NCI-H748 treated with DMSO at 0.1 percent for 48 hours (cell line): ENCODE measurements at regions not wholly inside any gene's neighbourhood (a gene's known extent, or its start where the extent isn't known, plus 50 kb on each side); places are given as distances from the start of the nearest gene placed in this dataset.

ENCODE experiments used
- DNase-seq: peaks from one replicate; lab custom pipeline; 2025; lab: John Stamatoyannopoulos, UW

- DNase-seq, result no peak
These were observed 162.9 kb downstream of the GXYLT1 start for GRCh38 chr12:41981758-41982157.

- no peak for DNase-seq
These were observed 163.7 kb downstream of the GXYLT1 start for GRCh38 chr12:41981013-41981412.

GRCh38 chr12:41980390-41980789, 164.3 kb downstream of the GXYLT1 start:
- DNase-seq, result no peak

- DNase-seq, result no peak
These were observed 165.1 kb downstream of the GXYLT1 start for GRCh38 chr12:41979574-41979973.

DNA sequence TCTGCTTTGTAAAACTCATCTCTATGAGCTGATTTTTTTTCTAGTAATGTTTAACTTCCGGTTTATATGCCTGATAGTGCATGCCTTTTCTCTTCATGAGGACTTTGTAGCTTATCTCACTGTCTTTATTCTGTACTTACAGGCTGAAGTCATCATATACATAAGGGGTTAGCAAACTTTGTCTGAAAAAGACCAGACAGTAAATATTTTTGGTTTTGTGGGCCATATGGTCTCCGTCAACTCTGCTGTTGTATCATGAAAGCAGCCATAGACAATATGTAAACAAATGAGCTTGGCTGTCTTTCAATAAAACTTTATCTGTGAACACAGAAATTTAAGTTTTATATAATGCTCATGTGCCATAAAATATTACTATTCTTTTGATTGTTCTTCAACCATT, 172.1 kb downstream of the GXYLT1 start:
- DNase-seq, result no peak

DNA sequence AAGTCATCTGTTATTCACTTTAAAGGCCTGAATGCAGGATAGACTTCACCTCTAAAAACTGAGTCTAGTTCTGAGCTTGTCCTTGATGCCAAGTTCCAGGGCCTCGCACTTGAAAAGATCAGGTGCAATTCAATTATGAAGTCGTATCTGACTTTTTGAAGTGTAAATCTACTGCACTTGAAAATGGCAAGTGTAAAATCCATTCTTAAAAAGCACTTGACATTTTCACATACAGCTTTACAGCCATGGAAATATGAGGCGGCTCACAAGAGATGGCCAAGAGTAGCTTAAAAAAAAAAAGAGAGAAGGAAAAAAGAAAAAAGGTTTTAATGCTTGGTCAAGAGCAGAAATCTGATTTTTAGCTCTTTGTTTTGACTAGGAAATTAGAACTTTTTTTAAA, 172.5 kb downstream of the GXYLT1 start:
- DNase-seq, result no peak

GRCh38 chr12:41970744-41971143, 173.9 kb downstream of the GXYLT1 start:
- DNase-seq, result no peak

DNA sequence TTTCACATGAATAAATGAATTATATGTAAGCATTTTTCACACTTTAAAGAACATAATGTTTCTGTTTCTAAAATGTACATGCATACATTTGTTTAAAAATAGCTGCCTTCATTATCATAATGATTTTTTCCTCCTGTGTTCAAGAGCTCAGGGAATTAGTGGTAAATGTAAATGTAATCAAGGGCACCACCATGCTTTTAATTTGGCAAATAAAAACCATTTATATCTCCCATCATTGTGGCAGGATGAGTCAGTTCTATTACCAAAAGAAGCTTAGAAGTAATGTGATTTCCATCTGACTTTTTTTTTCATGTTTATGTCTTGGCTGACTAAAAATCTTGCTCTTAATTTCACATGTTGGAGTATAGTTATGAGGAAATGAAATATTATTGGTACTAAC, 176.1 kb downstream of the GXYLT1 start:
- DNase-seq, result no peak

- peak; percentile 79 for DNase-seq
These were observed 176.8 kb downstream of the GXYLT1 start for GRCh38 chr12:41967668-41968500.

DNA sequence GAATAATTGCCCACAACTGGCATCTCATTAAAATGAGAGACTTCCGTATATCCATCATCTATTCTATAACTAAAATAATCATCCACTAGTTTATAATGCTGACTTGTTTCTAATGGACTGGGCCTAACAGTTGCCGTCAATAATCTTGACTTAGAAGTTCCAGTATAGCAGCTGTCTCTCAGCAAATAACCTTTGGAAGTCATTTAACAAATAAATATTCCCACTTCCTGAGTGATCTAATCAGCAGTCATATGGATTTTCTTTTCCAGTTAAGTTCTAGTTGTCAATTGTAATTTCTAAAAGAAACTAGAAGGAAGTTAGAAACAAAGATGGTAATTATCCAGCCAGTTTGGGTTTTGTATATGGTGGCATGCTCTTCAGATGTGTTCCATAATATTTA, 177.8 kb downstream of the GXYLT1 start:
- no peak for DNase-seq

DNA sequence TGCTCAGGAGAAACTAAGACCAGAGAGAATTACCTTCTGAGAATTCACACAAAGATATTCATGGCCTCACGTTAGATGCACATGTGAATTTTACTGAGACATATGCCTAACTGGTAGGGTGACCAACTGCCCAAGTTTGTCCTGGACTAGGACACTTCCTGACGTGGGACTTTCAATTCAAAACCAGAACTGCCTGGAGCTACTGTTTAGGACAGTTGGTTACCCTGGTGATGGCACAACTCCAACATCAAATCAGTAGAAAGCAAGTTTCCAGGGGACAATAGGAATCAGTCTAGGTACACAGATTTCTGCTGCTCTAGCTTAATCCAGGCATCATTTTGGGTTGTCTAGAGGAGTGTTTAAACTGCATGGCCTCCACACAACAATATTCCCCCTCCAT, 178.7 kb downstream of the GXYLT1 start:
- peak; percentile 35 for DNase-seq

GRCh38 chr12:41963398-41963797, 181.3 kb downstream of the GXYLT1 start:
- DNase-seq, result no peak

DNA sequence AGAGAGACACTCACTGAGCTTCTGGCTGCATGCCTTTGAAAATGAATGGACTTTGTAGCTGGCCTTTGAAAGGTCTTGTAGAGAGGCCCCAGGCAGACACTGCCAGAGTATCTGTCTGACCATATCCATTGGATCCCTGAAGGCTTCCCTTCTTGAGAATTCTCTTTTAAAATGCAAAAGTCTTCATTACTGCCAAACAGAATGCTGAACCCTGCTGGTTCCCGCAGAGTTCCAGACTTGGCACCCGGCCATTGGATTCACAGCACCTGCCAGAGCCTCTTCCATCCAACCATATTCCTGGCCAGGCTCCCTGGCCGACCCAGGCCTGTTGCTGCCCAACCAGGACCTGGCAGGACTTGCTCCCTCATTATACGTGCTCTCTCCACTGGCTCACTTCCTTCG, 182.5 kb downstream of the GXYLT1 start:
- DNase-seq, result no peak

DNA sequence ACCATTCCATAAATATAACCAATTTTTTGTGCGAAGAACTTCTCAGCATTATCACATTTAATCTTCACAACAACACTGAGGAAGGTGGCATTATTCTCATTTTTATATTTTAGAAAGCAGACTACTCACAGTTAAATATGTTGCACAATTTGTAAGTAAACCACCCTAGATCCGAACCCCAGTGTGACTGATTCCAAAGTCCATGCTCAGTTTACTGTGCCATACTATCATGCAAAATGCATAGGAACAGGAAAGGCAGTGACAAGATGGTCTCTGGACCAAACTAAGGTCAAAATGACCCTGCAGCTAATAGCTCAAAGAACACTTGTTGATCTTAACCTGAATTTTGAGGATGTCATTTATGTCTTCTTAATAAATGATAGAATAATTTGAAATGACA, 185.4 kb downstream of the GXYLT1 start:
- DNase-seq, result no peak

GRCh38 chr12:41956353-41956752, 188.3 kb downstream of the GXYLT1 start:
- no peak for DNase-seq

DNA sequence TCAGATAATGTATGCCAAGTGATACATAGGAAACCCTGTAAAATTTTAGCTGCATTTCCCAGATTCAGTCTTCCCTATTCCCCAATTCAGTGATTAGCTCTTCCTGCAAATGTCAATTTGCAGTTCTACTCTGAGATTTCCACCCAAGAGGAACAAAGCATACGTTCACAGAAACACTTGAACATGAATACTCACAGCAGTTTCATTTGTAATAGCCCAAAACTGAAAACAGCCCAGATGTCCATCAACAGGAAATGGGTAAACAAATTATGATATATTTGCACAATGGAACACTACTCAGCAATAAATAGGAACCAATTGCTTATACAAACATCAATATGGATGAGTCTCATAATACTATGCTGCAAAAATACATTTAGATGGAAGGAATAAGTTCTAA, 194.2 kb downstream of the GXYLT1 start:
- DNase-seq, result peak; percentile 61

- no peak for DNase-seq
These were observed 198.6 kb downstream of the GXYLT1 start for GRCh38 chr12:41946106-41946505.

- no peak for DNase-seq
These were observed 200.5 kb downstream of the GXYLT1 start for GRCh38 chr12:41944216-41944615.

GRCh38 chr12:41943671-41944070, 201.0 kb downstream of the GXYLT1 start:
- DNase-seq, result no peak

DNA sequence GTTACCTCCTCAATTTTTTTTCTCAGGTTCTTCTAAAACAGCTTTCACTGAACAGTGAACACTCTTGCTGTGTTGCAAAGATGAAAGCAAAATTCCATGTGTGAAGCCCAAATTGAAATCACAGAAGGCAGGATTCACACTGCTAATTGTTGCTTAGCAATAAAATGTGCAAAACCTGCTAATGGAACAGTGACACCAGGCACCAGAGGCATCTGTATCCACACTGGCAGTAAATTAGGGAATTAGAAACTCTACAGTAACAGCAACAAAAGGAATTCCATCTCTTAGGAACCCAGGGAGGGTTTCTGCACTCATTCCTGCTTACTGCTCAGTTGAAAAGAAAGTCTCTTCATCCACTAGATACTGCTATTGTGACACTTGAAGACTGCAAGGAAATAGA, 202.3 kb downstream of the GXYLT1 start:
- DNase-seq, result no peak

GRCh38 chr12:41941079-41941478, 203.6 kb downstream of the GXYLT1 start:
- no peak for DNase-seq

DNA sequence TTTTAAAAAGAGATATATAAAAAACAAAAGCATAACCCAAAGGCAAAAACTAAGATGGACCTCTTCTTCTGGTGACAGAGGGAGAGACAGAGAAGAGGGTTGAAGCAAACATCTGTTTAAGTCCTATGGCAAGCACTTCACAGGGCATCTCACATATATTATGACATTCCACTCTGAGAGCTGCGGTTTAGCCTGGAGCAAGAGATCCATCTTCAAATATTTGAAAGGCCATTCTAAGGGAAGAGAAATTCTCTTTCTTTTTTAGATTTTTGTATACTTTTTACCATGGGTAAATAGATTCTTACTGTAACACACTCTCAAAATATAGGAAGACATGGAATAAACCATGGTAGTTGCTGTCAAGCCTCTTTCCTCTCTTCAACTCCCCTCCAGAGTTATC, 204.1 kb downstream of the GXYLT1 start:
- DNase-seq, result no peak

DNA sequence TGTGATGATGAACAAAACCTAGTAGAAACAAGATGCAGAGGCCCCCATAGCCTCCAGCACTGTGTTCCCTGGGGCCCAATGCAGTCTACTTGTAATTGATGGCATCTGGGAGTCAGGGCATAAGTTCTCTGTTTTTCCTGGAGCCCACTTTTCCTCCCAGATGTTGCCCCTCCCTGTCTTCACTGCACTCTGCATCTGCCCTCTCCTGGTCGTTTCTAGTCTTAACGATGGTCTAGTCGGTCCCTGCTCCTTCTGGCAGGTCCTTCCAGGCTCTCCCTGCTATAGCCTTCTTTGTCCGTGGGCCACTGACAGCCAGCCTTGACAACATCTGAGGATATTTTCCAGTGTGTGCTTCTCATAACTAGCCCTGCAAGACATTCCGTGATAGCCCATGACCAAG, 208.3 kb downstream of the GXYLT1 start:
- no peak for DNase-seq

GRCh38 chr12:41935911-41936310, 208.8 kb downstream of the GXYLT1 start:
- no peak for DNase-seq
